IPS-15b (cell line): ENCODE measurements at regions not wholly inside any gene's neighbourhood (a gene's known extent, or its start where the extent isn't known, plus 50 kb on each side); places are given as distances from the start of the nearest gene placed in this dataset.

ENCODE experiments used
- H3K27me3 ChIP-seq: one replicate; pipeline ENCODE4 v1.6.1; 2013; ENCODE audit warnings: low read length; ENCODE audit not compliant: control insufficient read depth, insufficient read depth
- H3K36me3 ChIP-seq: one replicate; pipeline ENCODE4 v1.6.1; 2013; ENCODE audit warnings: low read length; ENCODE audit not compliant: control insufficient read depth, insufficient read depth
- H3K4me1 ChIP-seq: one replicate; pipeline ENCODE4 v1.6.1; 2013; ENCODE audit warnings: mild to moderate bottlenecking, low read length; ENCODE audit not compliant: control insufficient read depth, insufficient read depth
- H3K4me3 ChIP-seq: one replicate; pipeline ENCODE4 v1.5.1; 2013; ENCODE audit warnings: low read depth, low read length
- H3K9ac ChIP-seq: one replicate; pipeline ENCODE4 v1.6.1; 2013; ENCODE audit warnings: low read depth, mild to moderate bottlenecking, low read length
- H3K9me3 ChIP-seq: one replicate; pipeline ENCODE4 v1.6.1; 2013; ENCODE audit warnings: mild to moderate bottlenecking, low read length; ENCODE audit not compliant: control insufficient read depth, insufficient read depth

DNA sequence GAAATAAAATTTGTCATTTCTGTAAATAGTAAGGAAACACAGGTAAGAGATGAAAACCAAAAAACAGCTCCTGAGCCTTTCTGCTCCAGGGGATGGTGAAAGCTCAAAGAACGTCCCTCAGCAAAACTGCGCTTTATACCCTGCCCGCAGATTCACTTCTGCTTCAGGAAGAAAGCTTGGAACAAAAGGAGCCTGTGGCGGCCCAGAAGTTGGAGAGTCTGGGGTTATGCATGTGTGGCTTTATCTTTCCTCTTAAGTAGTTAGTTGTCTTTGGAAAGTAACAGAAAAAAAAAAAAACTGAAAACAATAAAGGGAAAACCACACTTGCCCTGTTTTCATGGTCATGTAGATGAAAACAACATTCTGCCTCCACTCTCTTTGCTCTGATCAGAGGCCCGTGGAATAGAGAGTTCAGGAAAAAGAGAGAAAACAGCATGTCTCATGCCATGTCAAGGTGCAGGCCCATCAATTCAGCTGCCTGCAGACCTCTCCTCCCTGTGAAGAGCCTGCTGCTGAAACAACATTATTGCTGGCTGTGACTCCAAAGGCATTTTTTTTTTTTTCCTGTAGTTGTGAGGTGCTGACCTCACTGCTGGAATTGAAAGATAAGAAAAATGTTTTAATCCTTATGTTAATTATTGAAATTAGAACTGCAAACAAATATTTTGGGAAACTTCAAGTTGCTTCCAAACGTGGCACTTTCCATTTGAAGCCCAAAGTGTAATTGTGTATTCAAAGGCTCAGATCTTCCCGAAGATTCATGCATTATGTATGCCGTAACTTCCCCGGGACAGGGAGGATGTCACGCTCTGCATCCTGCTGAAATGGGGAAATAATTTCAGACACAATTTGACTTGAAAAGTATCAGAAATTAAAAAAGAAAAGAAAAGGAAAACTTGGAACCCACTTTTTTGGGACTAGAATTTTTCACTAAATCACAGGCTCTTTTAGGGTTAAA, 108.4 kb upstream of the ZNF385D start:
- H3K9me3 ChIP-seq = no peaks in the 10 kb centered on the region
- H3K4me1 ChIP-seq = no peaks in the 10 kb centered on the region
- H3K9ac ChIP-seq = no peak overlapping the region
- no peaks in the 10 kb centered on the region for H3K36me3 ChIP-seq
- H3K27me3 ChIP-seq = no peaks in the 10 kb centered on the region
- H3K4me3 ChIP-seq = no peak overlapping the region

DNA sequence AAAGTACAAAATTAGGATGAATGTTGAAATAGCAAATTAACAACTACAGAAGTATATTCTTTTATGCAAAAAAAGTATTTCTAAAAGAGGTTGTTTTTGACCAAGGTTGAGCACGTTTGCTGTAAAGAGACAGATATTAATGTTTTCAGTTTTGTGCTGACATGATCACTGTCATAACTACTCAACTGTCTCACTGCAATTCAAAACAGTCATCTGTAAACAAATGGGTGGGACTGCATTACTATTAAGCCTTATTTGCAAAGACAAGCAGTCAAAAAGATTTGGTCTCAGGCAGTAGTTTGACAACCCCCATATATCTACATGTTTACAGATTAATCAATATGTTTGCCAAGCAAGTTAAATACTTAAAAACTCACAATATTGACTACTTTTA, 109.1 kb upstream of the ZNF385D start:
- Histone ChIP-seq H3K4me3 (no peak overlapping the region), H3K9ac (no peak overlapping the region), H3K27me3 (no peaks in the 10 kb centered on the region), H3K36me3 (no peaks in the 10 kb centered on the region), H3K9me3 (no peaks in the 10 kb centered on the region), H3K4me1 (no peaks in the 10 kb centered on the region)

DNA sequence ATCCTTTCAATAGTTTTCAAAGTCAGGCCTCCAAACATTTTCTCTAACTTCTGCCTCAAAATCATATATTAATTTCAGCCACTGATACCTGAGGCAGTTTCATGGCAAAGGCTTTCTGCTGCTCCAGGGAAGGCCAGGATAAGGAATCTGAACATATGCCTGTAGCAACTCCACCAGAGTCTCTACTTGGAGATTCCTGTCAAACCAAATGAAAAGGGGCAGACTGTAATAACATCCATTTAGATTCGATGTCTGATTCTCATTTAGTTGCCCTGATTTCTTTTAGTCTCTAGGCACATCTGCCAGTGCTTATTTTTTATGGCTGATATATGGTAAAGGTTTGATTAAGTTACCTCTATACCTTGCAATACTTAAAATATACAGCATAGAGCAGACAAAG, 109.6 kb upstream of the ZNF385D start:
- no peaks in the 10 kb centered on the region for H3K9me3 ChIP-seq
- H3K4me3 ChIP-seq = no peak overlapping the region
- no peaks in the 10 kb centered on the region for H3K36me3 ChIP-seq
- H3K9ac ChIP-seq = no peak overlapping the region
- no peaks in the 10 kb centered on the region for H3K4me1 ChIP-seq
- H3K27me3 ChIP-seq = no peaks in the 10 kb centered on the region

DNA sequence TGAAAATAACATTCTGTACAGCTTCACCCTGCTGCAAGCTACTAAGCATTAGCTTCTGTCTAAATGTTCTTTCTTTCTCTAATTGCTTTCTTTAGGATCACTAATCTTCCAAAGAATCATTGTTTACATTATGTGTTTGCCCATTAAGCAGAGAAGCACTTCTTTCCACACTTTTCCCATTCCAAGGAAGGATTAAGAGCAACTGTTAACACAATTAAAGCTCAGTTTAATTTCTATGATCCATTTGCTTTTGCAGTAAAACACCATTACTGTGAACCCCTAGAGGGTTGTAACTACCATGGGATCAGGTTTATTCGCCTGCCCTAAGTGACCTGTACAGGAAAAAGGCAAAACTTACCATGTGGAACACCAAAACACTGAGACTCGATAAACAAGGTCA, 125.8 kb upstream of the ZNF385D start:
- Histone ChIP-seq H3K4me3 (no peak overlapping the region), H3K36me3 (no peaks in the 10 kb centered on the region), H3K9ac (no peak overlapping the region), H3K4me1 (no peaks in the 10 kb centered on the region), H3K9me3 (no peaks in the 10 kb centered on the region), H3K27me3 (no peaks in the 10 kb centered on the region)

DNA sequence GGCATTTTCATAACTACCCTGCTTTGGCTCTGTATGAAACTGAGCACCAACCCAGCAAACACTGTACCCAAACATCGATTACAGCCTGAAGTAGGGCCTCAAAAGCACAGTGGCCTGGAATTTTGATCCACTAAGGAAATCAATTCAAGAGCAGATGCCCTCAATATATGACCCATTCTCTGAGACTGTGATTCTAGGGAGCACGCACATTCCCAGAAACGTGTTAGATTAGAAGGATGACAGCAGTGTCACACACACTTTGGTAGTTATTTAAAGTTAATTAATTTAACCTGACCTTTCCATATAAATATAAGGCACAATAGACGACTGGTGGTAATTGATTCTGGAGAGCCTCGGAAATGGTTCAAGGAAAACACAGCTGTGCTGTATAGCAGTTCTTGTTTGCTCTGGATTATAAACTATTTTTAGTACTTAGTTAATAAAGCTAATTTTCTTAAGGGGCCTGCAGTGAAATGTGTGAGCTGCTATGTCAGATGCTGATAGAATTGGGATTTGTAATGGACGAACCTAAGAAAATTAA, 126.3 kb upstream of the ZNF385D start:
- Histone ChIP-seq H3K27me3 (no peaks in the 10 kb centered on the region), H3K9ac (no peak overlapping the region), H3K4me1 (no peaks in the 10 kb centered on the region), H3K9me3 (no peaks in the 10 kb centered on the region), H3K4me3 (no peak overlapping the region), H3K36me3 (no peaks in the 10 kb centered on the region)

DNA sequence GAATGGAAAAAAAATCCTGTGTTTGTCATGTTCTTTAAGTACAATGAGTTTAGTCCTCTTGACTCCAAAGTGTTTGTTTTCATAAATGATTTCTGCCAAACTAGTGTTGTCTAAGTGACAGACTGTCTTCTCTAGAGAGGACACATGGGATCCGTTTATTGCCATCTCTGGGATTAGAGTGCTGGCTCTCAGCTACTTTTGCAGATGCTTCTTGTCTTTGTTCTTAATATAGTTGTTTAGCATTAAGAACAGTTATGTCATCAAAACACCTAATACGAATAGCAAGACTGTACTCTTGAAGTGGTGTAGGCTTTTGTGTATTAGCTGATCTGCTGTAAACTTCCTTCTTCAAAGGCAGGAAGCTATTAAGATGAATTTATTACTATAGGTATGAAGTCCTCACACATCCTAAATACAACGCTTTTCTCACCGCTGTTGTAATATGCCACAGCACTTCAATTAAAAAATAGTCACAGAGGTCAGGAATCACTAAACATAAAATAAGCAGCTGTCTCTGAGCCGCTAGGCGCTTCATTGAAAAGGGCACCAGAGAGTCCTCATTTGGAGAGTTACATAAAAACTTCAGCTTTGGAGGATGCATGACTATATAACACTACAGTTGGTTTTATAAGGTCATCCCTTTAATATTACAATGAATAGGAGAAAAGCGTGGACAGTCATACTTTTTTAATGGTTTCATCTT, 128.3 kb upstream of the ZNF385D start:
- H3K36me3 ChIP-seq = no peaks in the 10 kb centered on the region
- H3K4me1 ChIP-seq = no peaks in the 10 kb centered on the region
- no peak overlapping the region for H3K4me3 ChIP-seq
- no peaks in the 10 kb centered on the region for H3K9me3 ChIP-seq
- H3K27me3 ChIP-seq = no peaks in the 10 kb centered on the region
- H3K9ac ChIP-seq = no peak overlapping the region

DNA sequence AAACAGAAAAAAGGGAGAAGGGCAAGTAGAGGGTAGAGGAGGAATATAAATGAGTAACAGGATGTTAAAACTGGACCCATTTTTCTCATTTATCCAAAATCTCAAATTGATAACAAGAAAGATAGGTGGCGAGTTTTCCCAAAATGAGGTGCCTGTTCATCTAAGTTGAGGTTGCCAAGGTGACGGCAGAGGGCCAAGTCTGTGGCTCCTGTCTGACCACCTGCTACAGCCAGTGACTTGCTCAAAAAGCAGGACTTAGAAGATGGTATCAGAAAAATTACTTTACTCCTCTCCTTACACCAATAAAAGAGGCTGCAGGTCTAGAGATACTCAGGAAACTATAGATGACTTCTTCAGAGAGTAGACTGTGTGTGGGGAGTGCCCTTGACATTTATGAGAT, 137.6 kb upstream of the ZNF385D start:
- H3K27me3 ChIP-seq = no peaks in the 10 kb centered on the region
- no peaks in the 10 kb centered on the region for H3K4me1 ChIP-seq
- no peak overlapping the region for H3K4me3 ChIP-seq
- H3K9me3 ChIP-seq = no peaks in the 10 kb centered on the region
- no peak overlapping the region for H3K9ac ChIP-seq
- H3K36me3 ChIP-seq = no peaks in the 10 kb centered on the region

DNA sequence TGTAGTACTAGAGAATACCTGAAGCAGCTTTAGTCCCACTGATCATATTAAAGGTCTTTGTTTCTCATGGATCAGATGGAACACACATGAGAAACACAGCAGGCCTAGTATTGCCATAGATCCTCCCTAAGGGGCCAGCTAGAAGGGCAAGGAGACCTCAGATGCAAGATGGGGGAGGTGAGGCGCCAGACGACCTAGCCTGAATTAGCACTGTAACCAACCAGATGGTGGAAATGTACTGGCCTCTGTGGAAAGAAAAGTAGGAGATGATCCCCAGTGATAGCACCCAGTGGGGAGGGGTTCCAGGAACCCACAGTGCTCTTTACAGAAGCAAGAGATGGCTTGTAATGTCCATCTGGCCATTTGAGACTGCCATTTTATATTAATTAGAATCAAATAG, 138.2 kb upstream of the ZNF385D start:
- no peaks in the 10 kb centered on the region for H3K27me3 ChIP-seq
- H3K4me1 ChIP-seq = no peaks in the 10 kb centered on the region
- H3K4me3 ChIP-seq = no peak overlapping the region
- H3K9me3 ChIP-seq = no peaks in the 10 kb centered on the region
- H3K9ac ChIP-seq = no peak overlapping the region
- no peaks in the 10 kb centered on the region for H3K36me3 ChIP-seq

DNA sequence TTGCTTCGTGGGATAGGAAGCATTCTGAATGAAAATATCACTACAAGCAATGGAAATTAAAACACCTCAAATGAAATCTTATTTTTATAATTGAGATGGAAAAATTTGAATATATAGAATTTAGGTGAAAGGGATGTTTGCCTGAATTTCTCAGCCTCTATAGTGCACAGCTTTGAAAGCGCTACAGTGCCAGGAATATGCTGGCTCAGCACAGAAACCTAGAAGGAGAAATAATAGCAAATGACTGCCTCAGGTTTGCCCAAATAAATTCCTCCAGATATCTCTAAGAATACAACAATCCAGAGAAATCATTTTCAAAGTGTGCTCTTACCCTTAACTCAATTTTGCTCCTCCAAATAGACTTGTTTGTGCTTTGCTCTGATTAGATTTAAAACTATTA, 141.1 kb upstream of the ZNF385D start:
- no peak overlapping the region for H3K9ac ChIP-seq

DNA sequence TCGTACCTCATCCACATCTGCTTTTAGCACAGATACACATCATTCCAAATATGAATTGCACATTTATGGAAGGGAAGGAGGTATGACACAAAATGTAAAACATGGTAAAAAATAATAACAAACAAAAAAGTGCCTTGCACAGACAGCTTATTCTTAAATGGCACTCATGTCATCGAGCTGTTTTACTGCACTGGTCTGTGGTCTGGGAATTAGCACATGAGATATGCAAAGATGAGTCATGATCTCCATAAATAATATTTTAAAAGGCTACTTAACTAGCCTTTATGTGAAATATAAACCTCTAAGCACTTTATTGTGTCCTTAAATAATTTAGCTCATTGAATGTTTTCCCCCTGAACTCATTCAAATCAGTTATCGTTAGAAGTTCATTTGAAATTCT, 142.2 kb upstream of the ZNF385D start:
- Histone ChIP-seq H3K9ac (no peak overlapping the region), H3K4me1 (no peaks in the 10 kb centered on the region), H3K27me3 (no peaks in the 10 kb centered on the region), H3K4me3 (no peak overlapping the region), H3K9me3 (no peaks in the 10 kb centered on the region), H3K36me3 (no peaks in the 10 kb centered on the region)

More for the DNA sequence above, 141.1 kb upstream of the ZNF385D start:
- Histone ChIP-seq H3K27me3 (no peaks in the 10 kb centered on the region), H3K4me3 (no peak overlapping the region), H3K4me1 (no peaks in the 10 kb centered on the region), H3K9me3 (no peaks in the 10 kb centered on the region), H3K36me3 (no peaks in the 10 kb centered on the region)

DNA sequence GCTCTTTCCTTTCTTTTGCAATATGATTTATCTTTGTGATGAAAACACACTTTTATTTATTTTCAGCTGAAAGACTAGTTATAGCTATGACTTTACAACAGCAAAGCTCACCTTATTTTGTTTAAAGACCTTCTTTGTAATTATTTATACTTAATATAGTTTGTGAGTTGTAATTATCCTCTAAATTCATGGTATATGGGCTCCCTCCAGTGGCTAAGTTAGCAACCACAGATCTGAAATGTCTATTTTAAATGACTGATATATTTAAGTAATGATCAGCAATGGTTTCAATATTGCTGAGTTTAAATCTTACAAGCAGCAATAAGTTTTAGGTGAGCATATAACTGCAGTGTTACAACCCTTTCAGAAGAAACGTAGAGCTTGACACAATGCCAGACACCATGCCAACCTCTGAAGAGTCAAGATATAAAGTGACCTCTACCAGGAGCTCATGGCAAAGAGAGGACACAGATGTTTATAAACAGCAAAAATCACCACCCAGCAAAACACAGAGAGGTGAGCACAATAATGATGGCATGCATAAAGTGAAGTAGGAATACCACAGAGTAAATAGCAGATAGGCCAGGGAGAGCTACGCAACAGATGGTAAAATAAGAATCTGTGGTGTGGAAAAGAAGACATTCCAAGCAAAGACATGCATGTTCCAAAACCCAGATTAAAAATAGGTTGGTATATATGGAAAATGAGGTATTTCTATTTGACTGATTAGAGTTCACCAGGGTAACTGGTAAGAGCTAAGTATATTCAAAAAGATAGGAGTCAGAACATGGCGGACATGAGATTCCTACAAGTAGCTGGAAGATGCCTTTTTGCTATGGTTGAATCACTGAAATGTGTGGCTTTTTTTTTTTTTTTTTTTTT, 143.7 kb upstream of the ZNF385D start:
- Histone ChIP-seq H3K9me3 (no peaks in the 10 kb centered on the region), H3K27me3 (no peaks in the 10 kb centered on the region), H3K9ac (no peak overlapping the region), H3K4me1 (no peaks in the 10 kb centered on the region), H3K36me3 (no peaks in the 10 kb centered on the region), H3K4me3 (no peak overlapping the region)
